ENCODE measurements at regions not wholly inside any gene's neighbourhood (a gene's known extent, or its start where the extent isn't known, plus 50 kb on each side); places are given as distances from the start of the nearest gene placed in this dataset.
"Not testable (repeated sequence)": the region's sequence is repeated elsewhere in the genome, so short reads cannot be mapped to it uniquely, and the experiment has no call there.

DNA sequence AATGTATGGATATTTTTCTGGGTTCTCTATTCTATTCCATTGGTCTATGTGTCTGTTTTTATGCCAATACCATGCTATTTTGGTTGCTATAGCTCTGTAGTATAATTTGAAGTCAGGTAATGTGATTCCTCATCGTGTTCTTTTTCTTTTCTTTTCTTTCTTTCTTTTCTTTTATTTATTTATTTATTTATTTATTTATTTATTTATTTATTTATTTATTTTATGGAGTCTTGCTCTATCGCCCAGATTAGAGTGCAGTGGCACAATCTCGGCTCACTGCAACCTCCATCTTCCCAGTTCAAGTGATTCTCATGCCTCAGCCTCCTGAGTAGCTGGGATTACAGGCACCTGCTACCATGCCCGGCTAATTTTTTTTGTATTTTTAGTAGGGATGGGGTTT lies 315.2 kb downstream of the SV2B start:
- not testable (repeated sequence) for DNase-seq

DNA sequence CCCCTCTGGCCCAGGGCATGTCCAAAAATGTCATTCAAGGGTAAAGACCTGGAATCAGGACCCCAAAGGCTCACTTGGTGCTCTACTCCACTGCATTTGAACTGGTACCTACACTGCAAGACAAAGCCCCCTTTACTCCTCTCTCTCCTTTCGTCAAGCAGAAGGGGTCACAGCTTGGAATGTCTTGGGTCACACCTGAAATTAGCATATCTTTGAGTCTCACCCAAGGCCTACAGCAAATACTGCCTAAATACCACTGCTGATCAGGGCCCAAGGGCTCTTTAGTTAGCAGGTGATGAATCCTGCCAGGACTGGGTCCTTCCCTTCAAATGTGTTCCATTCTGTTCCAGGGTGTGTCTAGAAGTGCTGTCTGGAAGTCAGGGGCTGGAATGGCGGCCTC lies 320.6 kb downstream of the SV2B start:
- no peak for DNase-seq

DNA sequence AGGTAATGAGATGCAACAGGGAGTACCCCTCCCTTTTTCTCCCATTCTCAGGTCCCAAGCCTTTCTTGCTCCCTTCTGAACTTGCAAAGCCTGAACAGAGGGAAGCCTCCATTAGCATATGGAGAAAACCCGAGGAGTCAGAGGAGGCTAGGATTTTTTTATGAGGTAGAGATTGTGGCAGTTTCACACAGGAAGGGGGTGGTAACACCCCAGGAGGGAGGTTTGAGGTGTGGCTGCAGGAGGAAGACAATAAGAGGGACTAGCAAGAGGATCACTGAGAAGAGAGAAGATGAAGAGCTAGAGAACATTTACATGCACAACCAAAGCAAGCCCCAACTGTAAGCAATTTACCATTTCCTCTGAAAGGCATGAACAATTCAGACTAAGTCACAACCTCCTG lies 322.7 kb downstream of the SV2B start:
- no peak for DNase-seq

DNA sequence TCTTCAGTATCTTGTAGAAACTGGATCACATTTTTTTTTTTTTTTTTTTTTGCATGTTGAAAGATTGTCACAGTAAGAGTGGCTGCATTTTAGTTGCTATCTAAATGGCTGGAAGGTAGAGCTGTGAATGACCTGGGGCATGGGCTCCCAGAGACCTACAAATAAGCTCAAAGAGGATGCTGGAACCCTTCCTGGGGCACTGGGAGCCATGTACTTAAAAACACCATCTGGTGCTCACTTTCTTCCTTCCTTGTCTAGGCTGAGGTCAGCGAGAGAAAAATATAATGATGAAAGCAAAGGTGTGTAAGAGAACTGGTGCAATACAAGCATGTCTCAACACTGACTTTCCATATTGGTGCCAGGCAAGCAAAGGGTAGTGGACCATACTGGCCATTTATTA lies 323.9 kb downstream of the SV2B start:
- DNase-seq: no peak

DNA sequence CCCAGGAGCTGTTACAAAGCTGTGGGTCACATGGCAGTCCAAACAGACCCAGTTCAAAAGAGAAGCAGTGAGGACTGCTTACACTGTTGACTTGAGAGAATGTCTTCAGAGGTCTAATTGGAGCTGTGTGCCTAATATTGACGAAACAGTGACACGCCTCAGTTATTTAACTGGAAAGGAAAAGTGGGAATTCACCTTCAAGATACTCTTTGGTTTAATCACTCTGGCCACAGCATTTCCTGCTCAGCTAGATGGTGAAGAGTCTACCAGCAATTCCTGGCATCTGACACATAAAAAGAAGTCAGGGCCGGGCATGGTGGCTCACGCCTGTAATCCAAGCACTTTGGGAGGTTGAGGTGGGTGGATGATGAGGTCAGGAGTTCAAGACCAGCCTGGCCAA lies 326.4 kb downstream of the SV2B start:
- no peak for DNase-seq

DNA sequence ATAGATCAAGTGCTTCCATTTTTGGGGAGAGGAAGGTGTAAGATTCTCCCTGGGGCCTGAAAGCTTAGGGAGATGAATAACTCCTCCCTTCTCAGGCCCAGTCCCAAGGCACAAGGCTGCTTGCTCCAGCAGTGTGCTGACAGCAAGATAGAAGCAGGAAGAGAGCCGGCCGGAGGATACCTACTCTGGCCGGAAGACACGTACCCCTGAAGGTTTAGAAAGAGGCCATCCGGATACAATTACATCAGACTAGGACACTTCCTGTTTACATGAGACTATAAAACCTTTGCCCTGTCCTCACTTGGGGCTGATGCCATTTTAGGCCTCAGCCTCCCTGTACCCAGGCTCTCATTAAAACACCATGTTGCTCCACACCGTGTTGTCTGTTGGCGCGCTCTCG lies 329.9 kb downstream of the SV2B start:
- no peak for DNase-seq

DNA sequence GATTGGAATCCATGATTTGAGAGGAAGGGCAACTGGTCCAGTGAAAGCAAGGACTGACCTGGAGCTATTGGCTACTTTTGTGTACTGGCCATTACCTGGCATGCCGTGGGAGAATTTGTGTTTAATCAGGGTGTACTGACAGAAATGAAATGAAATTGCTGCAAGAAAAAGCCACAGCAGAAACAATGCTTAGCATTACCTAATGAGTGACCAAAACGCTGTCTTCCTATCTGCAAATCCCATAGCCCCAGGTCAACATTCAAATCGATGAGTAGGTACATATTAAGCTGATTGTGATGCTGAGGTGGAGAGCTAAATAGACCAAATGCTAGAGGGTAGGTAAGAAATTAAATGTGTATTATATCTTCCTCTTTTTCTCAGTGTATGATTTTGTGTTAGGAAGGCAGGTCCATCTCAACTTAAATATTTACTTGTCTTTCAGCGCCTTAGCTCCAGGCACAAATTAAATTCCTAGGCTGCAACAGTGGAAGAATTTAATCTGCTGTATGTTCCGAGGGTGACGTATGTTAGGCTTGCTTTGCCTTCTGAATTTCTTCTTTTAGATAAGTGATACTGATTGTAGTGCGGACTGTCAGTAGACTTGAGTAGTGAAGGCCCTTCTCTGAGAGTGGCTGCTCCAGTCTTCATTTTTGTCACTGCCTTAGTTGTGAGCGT lies 331.1 kb downstream of the SV2B start:
- peak; percentile 7 for DNase-seq

DNA sequence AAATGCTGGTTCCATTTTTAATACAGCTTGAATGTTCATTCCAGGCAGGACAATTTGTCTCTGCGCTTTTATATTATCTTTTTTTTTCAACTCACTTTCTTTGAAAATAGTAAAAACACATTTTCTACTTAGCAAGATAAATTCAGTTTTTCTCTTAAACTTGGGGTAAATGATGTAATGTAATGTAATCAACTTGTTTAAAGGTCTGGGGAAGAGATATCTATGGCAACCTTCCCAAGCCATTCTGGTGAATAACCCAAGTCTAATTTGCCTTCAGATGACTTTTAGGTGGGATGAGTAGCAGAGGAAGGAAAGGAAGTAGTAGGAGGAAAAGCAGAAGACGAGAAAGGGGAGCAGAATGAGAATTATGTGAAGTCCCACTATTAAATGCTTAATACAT lies 335.1 kb downstream of the SV2B start:
- no peak for DNase-seq

DNA sequence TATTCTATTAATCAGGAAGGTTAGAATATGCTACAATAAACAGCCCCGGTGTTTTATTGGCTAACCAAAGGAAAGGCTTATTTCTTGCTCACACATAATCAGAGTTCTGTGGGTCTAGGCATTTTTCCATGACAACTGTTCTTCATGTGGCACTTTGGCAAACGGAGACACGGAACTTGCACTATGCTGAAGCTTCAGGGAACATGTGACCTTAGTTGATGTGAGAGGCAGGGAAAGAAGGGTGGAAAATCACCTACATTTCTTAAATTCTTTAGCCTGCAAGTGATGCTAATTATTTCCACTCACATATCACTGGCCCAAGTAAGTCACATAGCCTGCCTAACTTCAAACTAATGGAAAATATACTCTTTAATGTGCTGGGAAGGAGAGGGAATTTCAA lies 344.6 kb downstream of the SV2B start:
- no peak for DNase-seq

DNA sequence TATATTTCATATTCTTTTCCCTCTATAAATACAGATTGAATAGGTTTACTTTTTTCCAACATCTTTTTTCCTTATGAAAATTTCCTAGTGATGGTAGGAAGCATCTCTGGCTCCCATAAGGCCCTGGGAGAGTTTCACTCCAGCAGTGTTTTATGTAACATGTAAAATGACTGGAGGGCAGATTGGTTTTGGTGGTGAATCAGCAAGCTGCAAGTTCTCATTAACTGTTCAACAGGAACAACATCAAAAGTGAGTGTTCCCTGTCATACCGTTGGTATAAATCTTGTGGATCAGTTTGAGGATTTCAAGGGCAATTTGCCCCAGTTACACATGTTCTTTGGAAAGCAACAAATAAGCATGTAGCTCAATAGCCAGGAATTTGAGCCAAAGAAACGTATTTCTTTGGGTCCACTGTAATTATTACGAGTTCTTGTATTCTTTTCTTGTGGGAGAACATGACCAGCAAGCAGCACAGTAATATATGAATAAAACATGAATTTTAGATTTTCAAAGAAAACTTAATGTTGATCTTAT lies 345.7 kb downstream of the SV2B start:
- DNase-seq: no peak

DNA sequence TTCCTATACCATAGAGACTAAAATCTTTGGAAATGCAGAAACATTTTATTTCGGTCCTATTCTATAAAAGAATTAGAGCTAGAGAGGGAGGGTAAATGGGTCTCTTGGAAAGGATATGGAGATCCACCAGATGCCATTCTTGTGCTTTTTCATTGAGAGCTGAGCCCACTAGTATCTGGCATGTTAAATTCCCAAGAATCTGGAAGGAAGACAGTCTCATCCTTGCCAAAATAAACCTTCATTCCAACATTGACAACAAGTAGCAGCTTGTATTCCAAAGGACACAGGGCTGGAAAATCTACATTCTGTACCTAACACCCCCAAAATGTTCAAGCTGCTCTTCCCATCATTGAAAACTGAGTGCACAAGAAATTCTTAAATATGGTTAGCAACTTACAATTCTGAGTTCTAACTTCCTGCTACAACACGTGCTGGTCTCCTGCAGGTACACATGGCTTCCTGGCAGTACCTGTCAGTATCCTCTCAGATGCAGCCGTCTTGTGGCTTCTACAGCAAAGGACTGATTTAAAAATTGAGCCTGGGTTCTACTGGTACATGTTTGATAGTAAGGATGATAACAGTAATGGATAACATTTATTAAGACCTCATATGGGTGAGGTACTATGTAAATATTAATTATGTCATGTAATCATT lies 348.1 kb downstream of the SV2B start:
- no peak for DNase-seq

DNA sequence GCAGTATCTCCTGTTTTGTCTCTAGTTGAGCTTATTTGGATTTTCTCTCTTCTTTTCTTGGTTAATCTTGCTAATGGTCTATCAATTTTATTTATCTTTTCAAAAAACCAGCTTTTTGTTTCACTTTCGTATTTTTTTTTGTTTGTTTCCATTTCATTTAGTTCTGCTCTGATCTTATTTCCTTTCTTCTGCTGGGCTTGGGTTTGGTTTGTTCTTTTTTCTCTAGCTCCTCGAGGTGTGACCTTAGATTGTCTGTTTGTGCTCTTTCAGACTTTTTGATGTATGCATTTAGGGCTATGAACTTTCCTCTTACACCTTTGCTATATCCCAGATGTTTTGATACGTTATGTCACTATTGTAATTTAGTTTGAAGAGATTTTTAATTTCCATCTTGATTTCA lies 353.3 kb downstream of the SV2B start:
- DNase-seq: not testable (repeated sequence)

DNA sequence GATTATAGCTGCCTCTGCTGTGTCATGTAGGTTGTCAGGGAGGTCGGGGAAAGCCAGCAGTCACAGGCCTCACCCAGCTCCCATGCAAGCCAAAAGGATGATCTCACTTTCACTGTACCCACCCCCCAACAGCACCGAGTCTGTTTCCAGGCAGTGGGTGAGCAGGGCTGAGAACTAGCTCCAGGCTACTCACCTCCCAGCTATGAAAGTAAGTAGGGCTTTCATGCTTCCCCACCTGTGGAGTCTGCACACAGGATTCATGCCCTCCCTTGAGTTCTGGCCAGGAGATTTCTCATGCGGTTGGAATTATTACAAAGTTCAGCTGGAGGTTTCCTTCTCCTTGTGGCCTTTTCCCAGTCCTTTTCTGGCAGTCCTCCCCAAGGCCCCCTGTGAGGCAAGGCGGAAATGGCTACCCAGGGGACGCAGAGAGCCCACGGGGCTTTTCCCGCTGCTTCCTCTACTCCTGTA lies 356.2 kb downstream of the SV2B start:
- DNase-seq: peak; percentile 22

DNA sequence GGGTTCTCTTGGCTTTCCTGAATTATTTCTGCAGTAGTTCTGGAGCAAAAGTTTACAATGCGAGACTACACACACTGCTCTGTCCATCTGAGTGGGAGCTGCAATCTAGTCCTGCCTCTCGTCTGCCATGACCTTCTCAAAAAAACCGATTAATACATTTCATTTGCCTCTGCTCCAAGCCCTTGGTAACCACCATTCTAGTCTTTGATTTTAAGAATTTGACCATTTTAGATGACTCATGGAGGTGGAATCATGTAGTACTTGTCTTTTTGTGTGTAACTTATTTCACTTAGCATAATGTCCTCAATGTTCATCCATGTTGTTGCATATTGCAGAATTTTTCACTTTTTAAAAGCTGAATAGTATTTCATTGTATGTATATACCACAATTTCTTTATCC lies 356.9 kb downstream of the SV2B start:
- DNase-seq: no peak

DNA sequence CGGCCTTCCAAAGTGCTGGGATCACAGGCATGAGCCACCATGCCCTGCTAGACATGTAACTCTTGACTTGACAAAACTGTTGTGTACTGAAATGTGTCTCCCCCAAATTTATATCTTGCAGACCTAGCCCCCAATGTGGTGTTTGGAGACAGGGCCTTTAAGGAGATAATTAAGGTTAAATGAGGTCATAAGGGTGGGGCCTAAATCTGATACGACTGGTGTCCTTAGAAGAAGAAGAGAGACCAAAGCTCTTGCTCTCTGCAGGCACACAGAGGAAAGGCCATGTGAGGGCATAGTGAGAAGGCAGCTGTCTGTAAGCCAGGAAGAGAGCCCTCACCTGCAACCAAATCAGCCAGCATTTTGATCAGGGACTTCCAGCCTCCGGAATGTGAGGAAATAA lies 361.3 kb downstream of the SV2B start:
- DNase-seq: no peak

DNA sequence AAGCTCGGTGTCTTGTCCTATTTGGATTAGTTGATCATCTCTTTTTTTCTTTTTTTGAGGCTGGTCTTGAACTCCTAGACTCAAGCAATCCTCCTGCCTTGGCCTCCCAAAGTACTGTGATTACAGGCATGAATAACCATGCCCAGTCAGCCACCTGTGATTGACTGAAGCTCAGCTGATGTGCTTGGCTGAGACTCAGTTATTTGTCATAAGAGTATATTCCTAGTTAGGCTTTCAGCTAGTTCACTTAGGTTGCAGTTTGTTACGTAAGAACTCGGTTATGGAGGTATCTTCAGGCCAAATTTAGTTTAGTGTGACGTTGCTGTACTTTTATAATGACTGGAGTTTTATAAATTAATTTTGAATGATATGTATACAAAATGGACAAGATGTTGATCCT lies 365.0 kb downstream of the SV2B start:
- no peak for DNase-seq

DNA sequence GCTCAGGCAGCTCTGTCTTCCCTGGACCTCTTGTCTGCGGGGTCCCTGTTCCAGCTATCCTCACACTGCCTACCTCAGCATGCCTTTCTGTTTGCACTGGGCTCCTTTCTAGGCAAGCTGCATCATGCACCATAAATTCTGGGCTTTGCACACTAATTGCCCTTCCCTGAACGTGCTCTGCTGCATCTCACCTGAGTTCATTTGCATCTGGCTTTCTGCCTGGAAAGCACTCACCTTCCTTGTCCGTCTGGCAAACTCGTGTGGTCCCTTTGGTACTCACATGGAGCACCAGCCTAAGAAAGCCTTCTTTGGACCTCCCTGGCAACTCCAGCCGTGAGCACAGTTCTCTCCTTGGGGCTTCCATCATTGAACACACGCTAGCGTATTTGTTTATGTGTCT lies 365.6 kb downstream of the SV2B start:
- DNase-seq: peak; percentile 60

DNA sequence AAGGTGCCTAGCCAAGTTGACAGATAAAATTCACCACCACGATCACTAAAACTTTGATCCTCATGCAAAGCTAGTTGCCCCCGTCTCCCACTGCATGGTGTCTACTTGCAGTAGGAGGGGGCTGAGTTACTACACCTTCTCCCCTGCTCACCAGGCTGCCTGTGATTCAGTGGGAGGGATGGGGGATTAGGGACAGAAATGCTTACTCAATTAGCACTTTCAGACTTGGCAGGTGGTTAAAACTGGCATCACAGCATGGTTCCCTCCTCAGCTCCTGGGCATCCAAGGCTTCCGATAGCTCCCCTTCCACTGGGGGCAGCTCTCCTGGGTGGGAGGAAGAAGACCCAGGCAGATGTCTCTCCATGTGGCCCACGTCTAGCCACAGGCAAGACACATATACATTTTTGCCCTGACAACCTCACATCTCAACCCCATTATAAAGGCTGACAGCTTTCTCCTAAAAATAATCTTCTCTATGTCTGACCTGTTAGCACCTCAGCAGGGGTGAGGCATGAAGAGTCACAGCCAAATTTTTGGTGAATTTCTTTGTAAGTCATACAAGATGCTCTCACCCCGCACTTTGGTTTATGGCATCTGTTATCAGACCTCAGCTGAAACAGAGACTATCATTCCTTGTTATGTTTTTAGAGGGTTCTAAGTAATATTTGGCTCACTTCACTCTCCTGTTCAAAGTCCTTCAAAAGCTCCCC lies 369.0 kb downstream of the SV2B start:
- DNase-seq: no peak

DNA sequence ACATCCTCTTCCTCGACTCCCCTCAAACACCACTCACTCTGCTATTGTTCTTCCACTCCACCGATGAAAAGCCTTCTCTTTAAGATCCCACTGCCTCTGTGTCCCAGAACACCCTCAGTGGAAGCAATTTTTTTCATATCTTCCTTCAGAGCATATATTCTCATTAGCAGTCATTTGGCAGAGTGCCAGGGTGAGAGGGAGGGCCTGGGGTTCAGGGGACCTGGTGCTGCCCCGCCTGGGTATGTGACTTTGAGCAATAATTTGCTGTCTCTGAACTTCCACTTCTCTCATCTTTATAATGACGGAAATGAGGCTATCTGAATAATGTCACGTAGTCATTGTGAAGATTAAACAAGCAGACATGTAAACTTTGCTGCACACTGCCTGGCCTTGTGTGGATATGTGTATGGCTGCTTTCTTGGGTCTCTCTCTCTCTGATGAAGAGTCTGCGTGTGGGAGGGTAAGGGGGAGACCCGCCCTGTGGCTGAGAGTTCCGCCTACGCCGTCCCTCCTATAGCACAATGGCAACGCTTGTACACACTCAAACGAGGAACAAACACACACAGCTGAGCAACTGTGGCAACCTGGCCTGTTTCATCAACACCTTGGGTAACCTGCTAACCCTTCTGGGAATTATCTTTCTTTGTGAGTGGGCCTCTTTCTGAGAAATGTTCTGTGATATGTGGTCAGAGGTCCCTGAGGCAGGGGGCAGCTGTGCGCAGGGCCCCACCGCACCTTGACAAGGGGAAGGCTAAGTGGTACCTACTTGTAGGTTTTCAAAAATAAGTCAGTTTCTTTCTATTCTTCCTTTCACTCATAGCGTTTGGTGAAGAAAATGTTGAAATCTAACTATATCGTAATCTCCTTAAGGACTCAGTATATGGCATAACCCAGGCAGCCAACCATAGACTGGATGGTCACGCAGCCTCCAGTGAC lies 369.8 kb downstream of the SV2B start:
- no peak for DNase-seq

DNA sequence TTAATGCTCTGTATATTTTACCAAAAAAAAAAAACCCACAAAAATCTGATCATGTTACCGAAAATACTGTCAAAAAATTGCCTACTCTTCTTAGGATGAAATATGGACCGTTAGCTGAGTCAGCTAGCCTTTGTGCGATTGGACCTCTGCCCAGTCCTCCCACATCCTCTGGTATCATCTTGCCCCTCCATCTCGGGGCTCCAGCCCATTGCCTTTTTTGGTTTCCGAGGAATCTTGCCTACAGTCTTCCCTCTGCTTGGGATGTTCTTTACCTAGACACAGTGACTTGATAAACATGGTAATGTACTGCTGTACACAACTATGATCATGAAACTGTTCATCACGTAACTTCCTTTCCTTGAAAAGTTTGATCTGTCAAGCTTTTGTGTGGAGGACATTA lies 371.4 kb downstream of the SV2B start:
- DNase-seq: no peak

DNA sequence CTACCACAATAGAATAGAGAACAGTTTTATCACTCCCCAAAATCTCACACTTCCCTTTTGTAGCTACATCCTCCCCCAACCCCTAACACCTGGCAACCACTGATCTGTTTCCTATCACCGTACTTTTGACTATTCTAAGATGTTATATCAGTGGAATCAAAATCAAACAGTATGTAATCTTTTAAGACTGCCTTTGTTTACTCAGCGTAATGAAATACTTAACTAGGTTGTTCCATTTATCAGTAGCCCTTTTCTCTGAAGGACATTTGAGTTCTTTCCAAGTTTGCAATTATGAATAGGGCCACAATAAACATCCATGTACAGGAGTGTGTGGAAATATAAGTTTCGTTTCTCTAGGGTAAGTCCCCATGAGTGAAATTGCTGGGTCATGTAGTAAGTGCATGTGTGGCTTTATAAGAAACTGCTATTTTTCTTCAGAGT lies 372.3 kb downstream of the SV2B start:
- no peak for DNase-seq

DNA sequence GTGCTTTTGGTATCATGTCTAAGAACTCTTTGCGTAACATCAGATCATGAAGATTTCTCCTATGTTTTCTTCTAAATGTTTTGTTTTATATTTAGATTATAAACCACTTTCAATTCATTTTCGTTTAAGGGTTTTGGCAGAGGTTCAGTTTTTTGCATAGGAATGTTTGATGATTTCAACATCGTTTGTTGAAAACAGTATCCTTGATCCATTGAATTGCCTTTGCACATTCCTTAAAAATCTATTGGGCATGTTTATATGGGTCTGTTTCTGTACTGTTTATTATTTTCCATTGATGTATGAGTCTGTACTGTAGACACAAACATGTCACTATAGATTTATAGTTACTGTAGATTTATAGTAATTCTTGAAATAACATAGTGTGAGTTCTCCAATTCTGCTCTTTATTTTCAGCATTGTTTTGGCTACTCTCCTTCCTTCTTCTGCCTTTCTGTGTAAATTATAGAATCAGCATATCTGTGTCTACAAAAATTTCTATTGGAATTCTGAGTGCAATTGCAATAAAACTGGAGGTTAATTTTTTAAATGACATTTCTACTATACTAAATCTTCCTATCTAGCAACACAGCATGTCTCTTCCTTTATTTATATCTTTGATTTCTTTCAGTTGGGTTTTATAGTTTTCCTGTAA lies 374.0 kb downstream of the SV2B start:
- no peak for DNase-seq
